HG02798 (cell line): ENCODE measurements at regions not wholly inside any gene's neighbourhood (a gene's known extent, or its start where the extent isn't known, plus 50 kb on each side); places are given as distances from the start of the nearest gene placed in this dataset.

Experiments
- ATAC-seq: cut with Tn5 transposase; IDR thresholded peaks from one replicate; pipeline ENCODE4 v1.9.1; 2021; ENCODE audit warnings: mild to moderate bottlenecking; ENCODE audit not compliant: unreplicated experiment, poor library complexity

- ATAC-seq, result no peak
Observed at GRCh38 chr12:24725616-24726015, 223.3 kb downstream of the BCAT1 start.

- no peak for ATAC-seq
Observed at GRCh38 chr12:24724814-24725213, 224.1 kb downstream of the BCAT1 start.

DNA sequence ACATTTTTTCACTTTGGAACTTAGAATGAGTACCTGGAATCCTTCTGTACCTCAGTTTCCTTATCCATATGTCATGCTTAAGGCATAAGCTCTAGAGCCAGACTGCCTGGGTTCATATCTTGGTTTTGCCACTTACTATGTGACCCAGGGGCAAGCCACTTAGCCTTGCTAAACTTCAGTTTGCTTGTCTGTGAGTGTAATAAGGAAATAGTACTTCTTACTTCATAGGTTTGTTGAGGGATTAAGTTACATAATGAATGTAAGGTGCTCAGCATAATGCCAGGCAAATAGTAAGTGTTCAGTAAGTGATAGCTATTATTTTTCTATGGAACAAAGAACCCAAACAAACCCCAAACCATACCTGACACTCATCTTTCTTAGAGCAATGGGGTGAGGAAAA is 225.1 kb downstream of the BCAT1 start:
- ATAC-seq, result no peak

GRCh38 chr12:24721191-24721590 is 227.7 kb downstream of the BCAT1 start:
- ATAC-seq, result no peak

GRCh38 chr12:24719293-24719721 is 229.6 kb downstream of the BCAT1 start:
- peak; percentile 85 for ATAC-seq

DNA sequence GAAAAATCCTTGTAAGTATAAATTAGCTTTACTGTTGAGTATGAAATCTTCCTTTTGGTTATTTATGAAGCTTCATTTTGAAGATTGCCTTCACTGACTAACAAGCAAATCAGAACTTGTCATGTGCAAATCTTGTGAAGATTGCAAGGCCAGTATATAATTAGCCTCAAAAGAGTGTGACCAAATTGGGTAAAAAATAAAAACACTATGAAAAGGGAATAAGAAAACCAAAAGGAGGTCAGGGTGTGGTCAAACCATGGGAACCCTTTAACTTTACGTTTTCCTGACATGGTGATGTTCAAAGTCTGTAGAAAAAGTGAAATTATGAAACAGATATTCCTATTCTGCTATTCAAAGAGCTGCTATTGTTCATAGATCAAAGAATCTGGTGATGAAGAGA is 230.3 kb downstream of the BCAT1 start:
- no peak for ATAC-seq

DNA sequence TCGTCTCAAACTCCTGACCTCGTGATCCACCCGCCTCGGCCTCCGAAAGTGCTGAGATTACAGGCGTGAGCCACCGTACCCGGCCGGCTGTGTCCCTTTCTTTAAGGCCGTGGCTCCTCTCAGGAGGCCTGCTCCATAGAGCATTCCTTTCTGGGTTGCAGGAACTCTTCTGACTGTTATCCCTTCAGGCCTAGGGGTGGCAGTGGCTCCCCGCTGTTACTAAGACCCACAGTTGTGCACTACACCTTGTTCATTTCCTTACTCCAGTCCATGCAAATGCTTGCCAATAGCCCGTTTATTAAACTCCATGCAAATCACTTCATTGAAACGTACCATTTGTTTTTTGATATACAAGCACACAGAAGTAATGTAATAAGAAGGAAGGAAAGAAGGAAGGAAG is 234.7 kb downstream of the BCAT1 start:
- no peak for ATAC-seq

GRCh38 chr12:24711056-24712008 is 237.6 kb downstream of the BCAT1 start:
- ATAC-seq, result no peak

- ATAC-seq, result no peak
Observed at GRCh38 chr12:24709216-24709615, 239.7 kb downstream of the BCAT1 start.

GRCh38 chr12:24708718-24709117 is 240.2 kb downstream of the BCAT1 start:
- ATAC-seq, result no peak

DNA sequence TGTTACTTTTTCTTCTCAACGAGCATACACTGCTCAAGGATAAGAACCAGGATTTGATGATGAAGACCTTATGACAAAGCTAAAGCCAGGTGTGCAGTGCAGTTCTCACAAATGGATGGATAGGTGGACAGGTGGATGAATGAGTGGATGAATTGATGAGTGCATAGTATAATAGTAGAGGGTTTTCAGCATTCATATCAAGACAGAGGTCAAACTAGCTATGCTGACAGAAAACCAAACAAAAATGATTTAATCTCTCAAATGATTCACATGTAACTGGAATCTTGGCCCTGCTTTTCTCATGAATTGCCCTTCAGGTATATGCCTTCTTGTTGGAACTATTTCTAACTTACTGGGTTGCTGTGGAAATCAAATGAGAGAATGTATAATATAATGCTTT is 240.9 kb downstream of the BCAT1 start:
- ATAC-seq, result no peak

DNA sequence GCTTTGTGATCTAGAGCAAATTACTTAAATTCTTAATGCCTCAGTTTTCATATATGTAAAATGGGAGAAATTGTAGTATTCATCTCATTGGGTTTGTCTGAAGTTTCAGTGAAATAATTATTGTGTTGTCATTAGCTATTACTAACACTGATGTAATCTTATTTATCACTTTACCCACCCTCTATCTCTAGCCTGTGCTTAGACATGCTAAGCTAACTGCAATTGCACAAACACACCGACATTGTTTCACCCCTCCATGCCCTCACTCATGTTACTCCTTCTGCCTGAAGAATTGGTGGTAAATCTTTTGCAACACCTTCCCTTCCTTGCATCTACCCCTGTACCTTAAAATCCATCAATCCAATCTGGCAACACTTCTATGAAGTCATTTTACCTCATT is 241.6 kb downstream of the BCAT1 start:
- ATAC-seq, result no peak

DNA sequence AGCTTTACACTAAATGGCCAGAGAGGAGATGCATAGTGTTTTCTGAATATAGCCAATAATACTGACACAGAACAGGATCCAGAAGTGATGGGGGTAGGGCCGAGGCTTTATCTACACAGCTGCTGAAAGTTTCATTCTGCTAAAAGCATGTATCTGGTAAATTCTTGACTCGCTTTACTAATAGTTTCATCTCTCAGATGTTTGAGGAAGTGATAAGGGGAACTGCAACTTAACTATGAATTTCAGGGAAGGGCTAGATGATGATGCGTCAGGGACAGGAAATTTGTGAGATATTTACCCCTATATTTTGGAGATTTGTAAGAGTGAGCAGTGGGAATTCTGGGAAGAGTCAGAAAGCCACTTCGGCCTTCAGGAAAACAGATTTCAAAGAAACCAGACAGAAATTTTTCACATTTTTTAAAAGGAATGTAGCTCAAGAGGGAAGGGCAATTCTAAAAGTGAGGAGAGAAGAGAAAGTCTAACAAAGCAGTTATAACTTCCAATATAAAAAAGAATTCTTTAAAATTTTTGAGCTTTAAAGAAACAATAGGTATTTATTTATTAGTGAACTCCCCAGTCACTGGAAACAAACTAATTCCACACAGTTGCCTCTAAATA is 243.1 kb downstream of the BCAT1 start:
- peak; percentile 98 for ATAC-seq

DNA sequence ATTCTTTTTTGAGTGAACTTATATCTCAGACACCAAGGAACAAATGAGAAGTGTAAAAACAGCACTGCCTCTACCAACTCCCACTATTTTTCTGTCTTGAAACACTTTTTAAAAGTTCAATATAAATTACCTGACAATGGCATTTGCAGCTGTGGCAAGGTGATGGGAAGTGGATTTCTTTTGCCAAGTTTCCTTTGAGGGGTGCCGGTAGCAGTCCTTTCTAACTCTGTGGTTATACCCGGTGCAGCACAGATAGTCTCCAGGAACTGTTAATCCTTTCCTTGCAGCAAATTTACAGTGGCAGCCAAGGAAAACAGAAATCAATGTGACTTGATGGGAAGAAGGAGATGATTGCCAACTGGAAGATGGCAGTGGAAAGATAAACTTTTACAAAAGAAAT is 243.7 kb downstream of the BCAT1 start:
- no peak for ATAC-seq

GRCh38 chr12:24701343-24701742 is 247.6 kb downstream of the BCAT1 start:
- ATAC-seq, result no peak

GRCh38 chr12:24698972-24699371 is 249.9 kb downstream of the BCAT1 start:
- no peak for ATAC-seq

GRCh38 chr12:24697769-24698168 is 251.1 kb downstream of the BCAT1 start:
- no peak for ATAC-seq

DNA sequence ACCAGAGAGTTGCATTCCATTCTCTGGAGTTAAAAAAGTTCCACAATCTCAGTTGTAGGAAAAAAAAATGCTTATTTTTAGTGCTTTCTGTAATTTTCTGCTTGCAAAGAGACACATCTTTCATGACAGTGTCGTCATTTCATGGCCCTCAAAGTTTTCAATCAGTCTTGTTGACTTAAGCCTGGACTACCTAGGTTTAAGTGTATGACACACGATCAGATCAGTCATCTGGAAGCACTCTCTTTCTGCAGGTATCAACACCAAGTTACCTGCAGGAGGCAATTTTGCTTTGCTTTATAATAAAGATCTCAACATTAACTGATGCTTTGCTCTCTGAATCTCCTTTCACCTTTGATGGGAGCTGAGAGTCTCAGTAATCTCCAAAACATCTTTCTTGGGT is 251.6 kb downstream of the BCAT1 start:
- ATAC-seq, result no peak

- no peak for ATAC-seq
Observed at GRCh38 chr12:24696800-24697199, 252.1 kb downstream of the BCAT1 start.

DNA sequence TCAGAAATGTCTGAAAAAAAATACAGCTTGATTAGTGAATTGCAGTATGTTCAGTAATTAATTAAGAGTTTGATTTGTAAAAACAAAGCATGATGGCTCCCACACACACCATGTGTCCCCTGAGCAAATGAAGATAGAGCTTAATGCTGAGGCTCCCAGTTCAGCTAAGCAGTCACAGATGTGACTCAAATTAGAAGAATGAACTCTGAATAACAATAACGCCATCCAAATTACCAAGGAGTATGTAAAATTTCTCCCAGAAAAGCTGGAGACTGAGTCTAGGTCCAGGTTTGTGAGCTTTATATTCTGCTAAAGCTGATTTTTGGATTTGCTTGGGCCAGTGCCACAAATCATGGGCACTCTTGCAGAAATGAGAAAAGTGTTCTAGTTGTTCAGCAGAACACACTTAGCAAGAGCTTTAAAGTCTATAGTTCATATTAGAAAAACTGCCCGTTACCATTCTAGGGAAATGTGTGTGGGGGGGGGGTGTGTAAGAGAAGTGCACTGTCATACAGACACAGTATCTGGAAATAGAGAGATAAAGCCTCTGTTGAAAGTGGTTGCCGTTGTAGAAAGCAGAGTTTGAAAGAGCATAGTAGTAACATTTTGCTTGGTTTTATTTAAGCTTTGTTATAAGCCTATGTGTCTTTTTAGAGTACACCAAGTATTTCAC is 253.1 kb downstream of the BCAT1 start:
- ATAC-seq, result no peak

DNA sequence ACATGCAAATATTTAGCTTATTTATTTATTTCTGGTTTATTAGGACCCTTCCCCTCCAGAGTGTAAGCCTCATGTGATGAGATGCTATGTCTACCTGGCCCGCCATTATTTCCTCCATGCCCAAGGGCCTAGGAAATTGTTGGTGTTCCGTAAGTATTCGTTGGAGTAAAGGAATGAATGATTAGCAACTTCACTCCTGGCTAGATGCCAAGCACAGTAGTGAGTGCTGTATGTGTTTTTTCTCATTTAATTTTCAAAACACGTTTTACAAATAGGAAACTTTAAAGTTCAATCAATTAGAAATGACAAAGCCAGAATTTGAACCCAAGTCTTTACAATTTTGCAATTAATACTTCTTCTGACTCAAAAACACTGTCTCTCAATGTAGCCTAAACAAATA is 253.8 kb downstream of the BCAT1 start:
- ATAC-seq, result no peak
